IMR-90 (cell line): ENCODE measurements at regions not wholly inside any gene's neighbourhood (a gene's known extent, or its start where the extent isn't known, plus 50 kb on each side); places are given as distances from the start of the nearest gene placed in this dataset.

Experiments
- CEBPB ChIP-seq: IDR thresholded peaks from 2 replicates; pipeline ENCODE4 v1.6.1; 2012; ENCODE audit warnings: low read depth, low read length, improper control_type of control experiment
- CHD1 ChIP-seq: IDR thresholded peaks from 2 replicates; pipeline ENCODE4 v1.6.1; 2012; ENCODE audit warnings: low read depth, low read length, improper control_type of control experiment
- ELK1 ChIP-seq: fragments of 150-350 bp; IDR thresholded peaks from 2 replicates; pipeline ENCODE4 v1.6.1; 2016; ENCODE audit warnings: low read depth, mild to moderate bottlenecking, low read length, moderate library complexity, borderline replicate concordance
- MAFK ChIP-seq: IDR thresholded peaks from 2 replicates; pipeline ENCODE4 v1.6.1; 2012; ENCODE audit warnings: low read depth, low read length, improper control_type of control experiment
- MXI1 ChIP-seq: IDR thresholded peaks from 2 replicates; pipeline ENCODE4 v1.6.1; 2012; ENCODE audit warnings: low read depth, mild to moderate bottlenecking, low read length, moderate library complexity, borderline replicate concordance
- POLR2A ChIP-seq: IDR thresholded peaks from 2 replicates; pipeline ENCODE4 v1.6.1; 2012; ENCODE audit warnings: mild to moderate bottlenecking, low read depth, low read length
- RAD21 ChIP-seq: IDR thresholded peaks from 2 replicates; pipeline ENCODE4 v1.6.1; 2012; ENCODE audit warnings: low read length, improper control_type of control experiment
- SMC3 ChIP-seq: fragments of 150-350 bp; IDR thresholded peaks from 2 replicates; pipeline ENCODE4 v1.6.1; 2016; ENCODE audit warnings: low read depth, mild to moderate bottlenecking, antibody characterized with exemption, low read length, moderate library complexity
- TF ChIP-seq, protein P1 (sequence below): conservative IDR thresholded peaks from 2 replicates; pipeline ENCODE4 v1.5.1; 2012; ENCODE audit warnings: mild to moderate bottlenecking, low read depth, low read length, improper control_type of control experiment
- TF ChIP-seq, protein P2 (sequence below): fragments of 150-350 bp; IDR thresholded peaks from 2 replicates; pipeline ENCODE4 v1.6.1; 2017; ENCODE audit warnings: mild to moderate bottlenecking, antibody characterized with exemption, low read length, low read depth

DNA sequence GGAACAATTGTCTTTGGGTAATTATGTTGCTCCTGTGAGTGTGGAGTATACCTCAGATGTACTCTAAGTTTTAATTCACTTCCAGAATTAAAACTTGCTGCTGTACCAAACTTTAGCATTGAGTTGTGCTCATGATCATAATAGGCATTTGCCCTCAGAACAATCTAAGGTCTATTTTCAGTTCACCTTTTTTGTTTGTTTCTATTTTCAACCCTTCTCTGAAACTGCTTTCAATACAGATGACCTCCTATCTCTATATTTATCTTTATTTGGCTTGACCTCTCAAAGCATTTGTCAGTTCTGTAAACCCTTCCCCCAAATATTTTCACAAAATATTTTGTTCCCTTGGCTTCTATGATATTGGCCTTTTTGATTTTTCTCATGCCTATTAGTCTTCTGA, 873.0 kb downstream of the OLFM4 start:
- TF ChIP-seq, protein P1, sequence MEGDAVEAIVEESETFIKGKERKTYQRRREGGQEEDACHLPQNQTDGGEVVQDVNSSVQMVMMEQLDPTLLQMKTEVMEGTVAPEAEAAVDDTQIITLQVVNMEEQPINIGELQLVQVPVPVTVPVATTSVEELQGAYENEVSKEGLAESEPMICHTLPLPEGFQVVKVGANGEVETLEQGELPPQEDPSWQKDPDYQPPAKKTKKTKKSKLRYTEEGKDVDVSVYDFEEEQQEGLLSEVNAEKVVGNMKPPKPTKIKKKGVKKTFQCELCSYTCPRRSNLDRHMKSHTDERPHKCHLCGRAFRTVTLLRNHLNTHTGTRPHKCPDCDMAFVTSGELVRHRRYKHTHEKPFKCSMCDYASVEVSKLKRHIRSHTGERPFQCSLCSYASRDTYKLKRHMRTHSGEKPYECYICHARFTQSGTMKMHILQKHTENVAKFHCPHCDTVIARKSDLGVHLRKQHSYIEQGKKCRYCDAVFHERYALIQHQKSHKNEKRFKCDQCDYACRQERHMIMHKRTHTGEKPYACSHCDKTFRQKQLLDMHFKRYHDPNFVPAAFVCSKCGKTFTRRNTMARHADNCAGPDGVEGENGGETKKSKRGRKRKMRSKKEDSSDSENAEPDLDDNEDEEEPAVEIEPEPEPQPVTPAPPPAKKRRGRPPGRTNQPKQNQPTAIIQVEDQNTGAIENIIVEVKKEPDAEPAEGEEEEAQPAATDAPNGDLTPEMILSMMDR: no peak
- TF ChIP-seq POLR2A (no peak), RAD21 (no peak), CHD1 (no peak), MAFK (no peak), CEBPB (no peak), MXI1 (no peak), ELK1 (no peak), SMC3 (no peak)
- TF ChIP-seq, protein P2, sequence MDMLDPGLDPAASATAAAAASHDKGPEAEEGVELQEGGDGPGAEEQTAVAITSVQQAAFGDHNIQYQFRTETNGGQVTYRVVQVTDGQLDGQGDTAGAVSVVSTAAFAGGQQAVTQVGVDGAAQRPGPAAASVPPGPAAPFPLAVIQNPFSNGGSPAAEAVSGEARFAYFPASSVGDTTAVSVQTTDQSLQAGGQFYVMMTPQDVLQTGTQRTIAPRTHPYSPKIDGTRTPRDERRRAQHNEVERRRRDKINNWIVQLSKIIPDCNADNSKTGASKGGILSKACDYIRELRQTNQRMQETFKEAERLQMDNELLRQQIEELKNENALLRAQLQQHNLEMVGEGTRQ: no peak
